ENCODE measurements at regions not wholly inside any gene's neighbourhood (a gene's known extent, or its start where the extent isn't known, plus 50 kb on each side); places are given as distances from the start of the nearest gene placed in this dataset.

DNA sequence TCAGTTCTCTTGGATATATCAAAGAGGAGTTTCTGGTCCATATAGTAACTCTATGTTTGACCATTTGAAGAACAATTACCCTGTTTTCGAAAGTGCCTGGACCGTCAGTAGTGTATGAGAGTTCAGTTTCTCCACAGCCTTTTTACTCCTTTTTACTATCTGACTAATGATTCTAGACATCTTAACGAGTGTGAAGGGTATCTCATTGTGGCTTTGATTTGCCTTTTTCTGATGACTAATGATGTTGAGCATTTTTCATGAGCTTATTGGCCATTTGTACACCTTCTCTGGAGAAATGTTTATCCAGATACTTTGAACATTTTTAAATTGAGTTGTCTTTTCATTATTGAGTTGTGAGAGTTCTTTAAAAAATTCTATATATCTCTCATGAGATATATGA is 114.9 kb upstream of the ATXN1 start:
- no peak for DNase-seq (ENCODE audit: extremely low read depth, low read depth)
- no peak for TF ChIP-seq CTCF (IDR thresholded peaks at IDR 0.05; ENCODE audit: low read depth, low read length)

GRCh38 chr6:16873698-16874097 is 112.4 kb upstream of the ATXN1 start:
- DNase-seq (ENCODE audit: extremely low read depth, low read depth), result no peak
- no peak for TF ChIP-seq CTCF (IDR thresholded peaks at IDR 0.05; ENCODE audit: low read depth, low read length)

GRCh38 chr6:16872543-16873235 is 111.4 kb upstream of the ATXN1 start:
- no peak for DNase-seq (ENCODE audit: extremely low read depth, low read depth)
- no peak for TF ChIP-seq CTCF (IDR thresholded peaks at IDR 0.05; ENCODE audit: low read depth, low read length)

GRCh38 chr6:16871047-16871446 is 109.8 kb upstream of the ATXN1 start:
- no peak for DNase-seq (ENCODE audit: extremely low read depth, low read depth)
- no peak for TF ChIP-seq CTCF (IDR thresholded peaks at IDR 0.05; ENCODE audit: low read depth, low read length)

- DNase-seq (ENCODE audit: extremely low read depth, low read depth), result no peak
- no peak for TF ChIP-seq CTCF (IDR thresholded peaks at IDR 0.05; ENCODE audit: low read depth, low read length)
Observed at GRCh38 chr6:16868968-16869367, 107.7 kb upstream of the ATXN1 start.

DNA sequence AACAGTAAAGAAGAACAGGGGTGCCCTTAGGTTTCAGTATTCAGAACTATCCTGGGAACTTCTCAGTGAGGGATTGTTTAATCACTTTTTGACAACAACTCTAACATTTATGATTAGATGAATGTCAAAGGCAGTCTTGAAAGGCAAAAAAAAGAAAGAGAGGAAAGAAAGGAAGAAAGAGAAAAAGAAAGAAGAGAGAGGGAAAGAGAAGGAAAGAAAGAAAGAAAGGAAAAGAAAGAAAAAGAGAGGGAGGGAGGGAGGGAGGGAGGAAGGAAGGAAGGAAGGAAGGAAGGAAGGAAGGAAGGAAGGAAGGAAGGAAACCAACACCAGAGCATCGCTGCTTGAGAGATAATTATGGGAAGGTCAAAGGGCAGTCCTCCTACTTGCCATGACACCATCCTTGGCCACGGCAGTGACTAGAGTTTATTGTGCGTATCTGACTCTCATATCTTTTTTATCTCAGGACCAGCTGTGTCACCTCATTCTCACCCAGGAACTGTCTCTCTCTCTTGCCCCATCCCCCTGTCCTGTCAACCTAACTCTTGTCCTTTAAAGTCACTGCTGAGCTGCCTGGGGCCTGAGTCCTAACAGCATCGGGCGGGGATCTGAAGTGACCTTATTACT is 96.8 kb upstream of the ATXN1 start:
- TF ChIP-seq CTCF (IDR thresholded peaks at IDR 0.05; ENCODE audit: low read depth, low read length), result no peak
- DNase-seq (ENCODE audit: extremely low read depth, low read depth), result no peak

DNA sequence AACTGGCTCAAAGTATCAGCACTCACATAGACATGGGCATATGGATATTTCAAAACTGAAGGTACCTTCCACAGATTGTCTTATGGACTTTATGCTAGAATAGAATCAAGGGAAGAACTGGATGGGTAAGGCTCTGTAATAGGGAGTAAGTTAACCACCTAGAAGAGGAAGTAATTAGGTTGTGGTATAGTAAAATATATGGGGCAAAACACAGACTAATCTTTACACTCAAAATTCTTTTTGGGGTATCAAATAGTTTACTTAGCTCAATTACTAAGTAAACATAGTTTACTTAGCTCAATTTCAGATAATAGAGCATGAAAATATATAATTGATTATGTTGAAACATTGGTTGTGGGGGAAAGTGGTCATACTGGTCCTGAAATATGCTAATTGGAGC is 94.2 kb upstream of the ATXN1 start:
- no peak for DNase-seq (ENCODE audit: extremely low read depth, low read depth)
- no peak for TF ChIP-seq CTCF (IDR thresholded peaks at IDR 0.05; ENCODE audit: low read depth, low read length)
